CD4-positive, alpha-beta T cell treated with Interleukin-15 for 4 hours (primary cell): ENCODE measurements at regions not wholly inside any gene's neighbourhood (a gene's known extent, or its start where the extent isn't known, plus 50 kb on each side); places are given as distances from the start of the nearest gene placed in this dataset.
A peak's percentile ranks its signal among the peaks of the same experiment; 100 is the strongest.
"Not testable (repeated sequence)": the region's sequence is repeated elsewhere in the genome, so short reads cannot be mapped to it uniquely, and the experiment has no call there.

Source experiments
- DNase-seq: peaks from one replicate; pipeline ENCODE4 v3.0.0-alpha.2; 2020; ENCODE audit warnings: low spot score

GRCh38 chr2:12543978-12544558 lies 172.7 kb upstream of the TRIB2 start:
- DNase-seq = no peak

GRCh38 chr2:12547566-12548170 lies 169.1 kb upstream of the TRIB2 start:
- no peak for DNase-seq

GRCh38 chr2:12548906-12549305 lies 167.8 kb upstream of the TRIB2 start:
- DNase-seq = no peak

GRCh38 chr2:12549641-12550040 lies 167.1 kb upstream of the TRIB2 start:
- DNase-seq = no peak

GRCh38 chr2:12552092-12552491 lies 164.6 kb upstream of the TRIB2 start:
- DNase-seq = no peak

GRCh38 chr2:12554224-12555011 lies 162.3 kb upstream of the TRIB2 start:
- no peak for DNase-seq

GRCh38 chr2:12555012-12555645 lies 161.6 kb upstream of the TRIB2 start:
- DNase-seq = peak; percentile 45

- peak; percentile 31 for DNase-seq
Measured at GRCh38 chr2:12556762-12557161, 160.0 kb upstream of the TRIB2 start.

GRCh38 chr2:12557688-12558087 lies 159.0 kb upstream of the TRIB2 start:
- DNase-seq = no peak

- no peak for DNase-seq
Measured at GRCh38 chr2:12558519-12558918, 158.2 kb upstream of the TRIB2 start.

GRCh38 chr2:12560618-12561017 lies 156.1 kb upstream of the TRIB2 start:
- DNase-seq = no peak

- no peak for DNase-seq
Measured at GRCh38 chr2:12567411-12567810, 149.3 kb upstream of the TRIB2 start.

- DNase-seq = not testable (repeated sequence)
Measured at GRCh38 chr2:12569510-12569909, 147.2 kb upstream of the TRIB2 start.

GRCh38 chr2:12569929-12570328 lies 146.8 kb upstream of the TRIB2 start:
- DNase-seq = not testable (repeated sequence)

- no peak for DNase-seq
Measured at GRCh38 chr2:12577091-12577490, 139.6 kb upstream of the TRIB2 start.

GRCh38 chr2:12577567-12578253 lies 139.0 kb upstream of the TRIB2 start:
- DNase-seq = no peak

- DNase-seq = no peak
Measured at GRCh38 chr2:12579018-12579417, 137.7 kb upstream of the TRIB2 start.

- DNase-seq = no peak
Measured at GRCh38 chr2:12584338-12584737, 132.4 kb upstream of the TRIB2 start.

- no peak for DNase-seq
Measured at GRCh38 chr2:12585784-12586183, 131.0 kb upstream of the TRIB2 start.

GRCh38 chr2:12587228-12587627 lies 129.5 kb upstream of the TRIB2 start:
- DNase-seq = no peak

- DNase-seq = peak; percentile 9
Measured at GRCh38 chr2:12587729-12588522, 128.8 kb upstream of the TRIB2 start.
